Mesendoderm (in vitro differentiated cells): ENCODE measurements at regions not wholly inside any gene's neighbourhood (a gene's known extent, or its start where the extent isn't known, plus 50 kb on each side); places are given as distances from the start of the nearest gene placed in this dataset.
A peak's percentile ranks its signal among the peaks of the same experiment; 100 is the strongest.

Experiments
- DNase-seq: peaks from one replicate; pipeline ENCODE4 v3.0.0; 2013
- H2AK5ac ChIP-seq: 2 replicates; pipeline ENCODE4 v1.6.1; 2013; ENCODE audit warnings: low read length, inconsistent platforms
- H2BK120ac ChIP-seq: 2 replicates; pipeline ENCODE4 v1.6.1; 2013; ENCODE audit warnings: low read depth, mild to moderate bottlenecking, low read length, moderate library complexity, mixed read lengths
- H2BK15ac ChIP-seq: replicated peaks from 2 replicates; pipeline ENCODE4 v1.6.1; 2013; ENCODE audit warnings: low read depth, mild to moderate bottlenecking, moderate library complexity
- H2BK5ac ChIP-seq: 2 replicates; pipeline ENCODE4 v1.6.1; 2013; ENCODE audit warnings: low read length, inconsistent platforms
- H3K18ac ChIP-seq: 2 replicates; pipeline ENCODE4 v1.6.1; 2013; ENCODE audit warnings: mild to moderate bottlenecking, low read length, mixed read lengths
- H3K23ac ChIP-seq: one replicate; pipeline ENCODE4 v1.6.1; 2013; ENCODE audit warnings: low read length
- H3K27ac ChIP-seq: 2 replicates; pipeline ENCODE4 v1.5.1; 2013; ENCODE audit warnings: low read depth, mild to moderate bottlenecking, inconsistent platforms, low read length, moderate library complexity
- H3K27me3 ChIP-seq: 2 replicates; pipeline ENCODE4 v1.6.1; 2013; ENCODE audit warnings: low read length, control low read depth, mild to moderate bottlenecking, inconsistent platforms; ENCODE audit not compliant: insufficient read depth, poor library complexity
- H3K36me3 ChIP-seq: 2 replicates; pipeline ENCODE4 v1.6.1; 2013; ENCODE audit warnings: low read length, inconsistent platforms; ENCODE audit not compliant: control insufficient read depth, insufficient read depth
- H3K4ac ChIP-seq: one replicate; pipeline ENCODE4 v1.6.1; 2013; ENCODE audit warnings: low read depth, mild to moderate bottlenecking, low read length, moderate library complexity
- H3K4me1 ChIP-seq: 2 replicates; pipeline ENCODE4 v1.6.1; 2013; ENCODE audit warnings: low read depth, low read length, inconsistent platforms; ENCODE audit not compliant: control insufficient read depth
- H3K4me2 ChIP-seq: 2 replicates; pipeline ENCODE4 v1.6.1; 2013; ENCODE audit warnings: low read length
- H3K4me3 ChIP-seq: 2 replicates; pipeline ENCODE4 v1.5.1; 2013; ENCODE audit warnings: mild to moderate bottlenecking, low read length
- H3K56ac ChIP-seq: one replicate; pipeline ENCODE4 v1.6.1; 2013; ENCODE audit warnings: low read length
- H3K79me1 ChIP-seq: 2 replicates; pipeline ENCODE4 v1.6.1; 2013; ENCODE audit warnings: low read length, inconsistent platforms
- H3K79me2 ChIP-seq: 2 replicates; pipeline ENCODE4 v1.6.1; 2013; ENCODE audit warnings: mild to moderate bottlenecking, low read length; ENCODE audit not compliant: control insufficient read depth, insufficient read depth
- H3K9ac ChIP-seq: 2 replicates; pipeline ENCODE4 v1.6.1; 2013; ENCODE audit warnings: low read length, inconsistent platforms
- H4K5ac ChIP-seq: one replicate; pipeline ENCODE4 v1.6.1; 2013; ENCODE audit warnings: low read length
- H4K8ac ChIP-seq: one replicate; pipeline ENCODE4 v1.6.1; 2013; ENCODE audit warnings: low read depth, mild to moderate bottlenecking, control low read depth, low read length, moderate library complexity
- WGBS: extraction: QIAGEN DNeasy Blood & Tissue Kit; methylation state at CpG from one replicate; pipeline ENCODE4 v1.1.7; 2013; ENCODE audit warnings: low lambda C conversion rate, missing lambda C conversion rate; ENCODE audit not compliant: insufficient coverage; ENCODE audit errors: extremely low coverage; 5-methylcytosine and 5-hydroxymethylcytosine counted together

DNA sequence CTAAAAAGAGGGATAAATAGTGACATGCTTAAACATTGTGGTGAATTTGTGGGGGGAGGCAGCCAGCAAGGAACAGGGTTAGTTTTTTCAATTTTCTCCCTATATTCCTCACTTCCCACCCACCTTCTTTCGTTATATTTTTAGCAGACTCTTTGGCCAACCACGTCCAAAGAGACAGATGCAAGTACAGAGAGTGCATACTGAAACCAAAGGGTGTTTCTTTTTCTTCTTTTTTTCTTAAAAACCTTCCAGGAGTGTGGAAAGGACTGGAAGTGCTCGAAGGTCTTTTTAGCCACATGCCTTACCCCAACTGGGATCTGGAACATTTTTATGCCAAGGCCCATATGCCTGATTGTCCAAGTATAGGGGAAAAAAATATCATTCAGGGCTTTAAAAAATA, 59.0 kb downstream of the TNP1 start:
- Histone ChIP-seq H3K27me3 (no peaks in the 10 kb centered on the region), H4K5ac (no peak overlapping the region), H2BK5ac (no peak overlapping the region), H3K23ac (no peak overlapping the region), H3K18ac (no peak overlapping the region), H3K79me2 (no peaks in the 10 kb centered on the region), H2AK5ac (no peak overlapping the region), H3K9ac (no peak overlapping the region), H3K4me2 (no peak overlapping the region), H3K36me3 (no peaks in the 10 kb centered on the region), H4K8ac (no peak overlapping the region), H2BK15ac (no peak overlapping the region), H2BK120ac (no peak overlapping the region), H3K4me1 (no peaks in the 10 kb centered on the region), H3K79me1 (no peaks in the 10 kb centered on the region), H3K56ac (no peak overlapping the region), H3K27ac (no peak overlapping the region), H3K4me3 (no peak overlapping the region), H3K4ac (no peak overlapping the region)
- DNase-seq = no peak
- no CpG with 5 or more reads among the region's 3 CpGs for WGBS

DNA sequence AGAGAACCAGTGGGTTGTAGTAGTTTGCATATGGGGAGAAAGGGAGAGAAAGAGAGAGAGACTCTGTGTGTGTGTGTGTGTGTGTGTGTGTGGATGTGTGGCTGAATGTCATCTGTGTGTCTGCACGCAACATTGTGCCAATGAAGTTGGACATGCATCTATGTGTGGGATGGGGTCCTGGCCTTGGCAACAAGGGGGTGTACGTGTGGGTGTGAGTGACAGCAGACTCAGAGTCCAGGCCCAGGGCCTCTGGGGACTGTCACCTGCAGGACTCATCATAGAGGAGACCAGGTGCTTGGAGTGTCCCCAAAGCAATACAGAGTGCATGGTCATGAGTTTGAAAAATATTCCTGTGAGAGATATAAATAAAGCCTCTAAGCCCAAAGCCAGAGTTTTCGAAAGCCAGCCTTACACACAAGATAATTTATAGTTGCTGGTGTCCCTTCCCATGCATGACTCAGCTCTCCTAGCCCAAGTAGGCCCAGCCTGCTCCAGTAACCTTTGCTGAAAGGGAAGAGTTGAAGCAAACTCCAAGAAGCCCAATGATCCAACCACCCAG, 59.9 kb downstream of the TNP1 start:
- Histone ChIP-seq H3K36me3 (no peaks in the 10 kb centered on the region), H3K4me2 (no peak overlapping the region), H2AK5ac (no peak overlapping the region), H3K18ac (no peak overlapping the region), H3K79me2 (no peaks in the 10 kb centered on the region), H3K9ac (no peak overlapping the region), H2BK5ac (no peak overlapping the region), H3K4ac (no peak overlapping the region), H3K27me3 (no peaks in the 10 kb centered on the region), H3K4me3 (no peak overlapping the region), H3K23ac (no peak overlapping the region), H4K8ac (no peak overlapping the region), H3K4me1 (no peaks in the 10 kb centered on the region), H2BK15ac (no peak overlapping the region), H4K5ac (no peak overlapping the region), H3K27ac (no peak overlapping the region), H3K79me1 (no peaks in the 10 kb centered on the region), H3K56ac (no peak overlapping the region), H2BK120ac (no peak overlapping the region)
- no CpG with 5 or more reads among the region's 3 CpGs for WGBS
- no peak for DNase-seq

DNA sequence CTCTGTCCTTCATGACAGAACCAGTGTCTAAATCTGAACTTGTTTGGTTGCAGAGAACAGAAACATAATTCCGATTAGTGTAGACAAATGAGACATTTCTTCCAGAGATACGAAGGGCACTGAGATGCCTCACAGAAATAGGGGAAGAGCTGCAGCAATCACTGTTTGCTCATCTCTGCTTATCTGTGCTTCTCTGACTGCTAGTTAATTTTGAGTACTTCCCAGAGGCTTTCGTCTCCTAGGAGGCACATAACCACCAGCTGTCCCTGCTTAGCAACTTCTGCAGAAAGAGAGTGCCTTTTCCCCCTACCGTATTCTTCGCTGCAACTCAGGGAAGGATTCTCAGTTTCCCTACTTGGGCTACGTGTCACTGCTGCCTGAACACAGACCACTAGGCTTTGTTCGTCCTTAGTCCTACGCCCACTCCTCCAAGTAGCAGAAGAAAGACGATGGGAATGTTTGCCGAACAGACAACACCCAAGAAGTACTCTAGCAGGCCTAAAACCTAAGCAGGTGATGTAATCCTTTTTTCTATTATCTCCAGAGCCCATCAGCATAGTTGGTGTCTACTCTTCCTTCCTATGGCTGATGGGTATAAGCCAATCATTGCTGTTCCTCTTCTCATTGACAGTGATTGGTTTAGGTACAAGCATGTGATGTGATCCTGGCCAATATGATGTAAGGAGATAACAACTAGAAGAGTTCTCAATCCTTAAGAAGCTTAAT, 63.6 kb downstream of the TNP1 start:
- Histone ChIP-seq H3K27ac (no peak overlapping the region), H3K4me1 (no peaks in the 10 kb centered on the region), H3K4me3 (no peak overlapping the region), H4K5ac (no peak overlapping the region), H2BK15ac (no peak overlapping the region), H3K4me2 (no peak overlapping the region), H3K36me3 (no peaks in the 10 kb centered on the region), H2AK5ac (no peak overlapping the region), H3K56ac (no peak overlapping the region), H2BK120ac (no peak overlapping the region), H3K79me2 (no peaks in the 10 kb centered on the region), H3K4ac (no peak overlapping the region), H4K8ac (no peak overlapping the region), H2BK5ac (no peak overlapping the region), H3K23ac (no peak overlapping the region), H3K18ac (no peak overlapping the region), H3K9ac (no peak overlapping the region), H3K27me3 (no peaks in the 10 kb centered on the region), H3K79me1 (no peaks in the 10 kb centered on the region)
- WGBS = no CpG with 5 or more reads among the region's 10 CpGs
- peak; percentile 3 for DNase-seq

DNA sequence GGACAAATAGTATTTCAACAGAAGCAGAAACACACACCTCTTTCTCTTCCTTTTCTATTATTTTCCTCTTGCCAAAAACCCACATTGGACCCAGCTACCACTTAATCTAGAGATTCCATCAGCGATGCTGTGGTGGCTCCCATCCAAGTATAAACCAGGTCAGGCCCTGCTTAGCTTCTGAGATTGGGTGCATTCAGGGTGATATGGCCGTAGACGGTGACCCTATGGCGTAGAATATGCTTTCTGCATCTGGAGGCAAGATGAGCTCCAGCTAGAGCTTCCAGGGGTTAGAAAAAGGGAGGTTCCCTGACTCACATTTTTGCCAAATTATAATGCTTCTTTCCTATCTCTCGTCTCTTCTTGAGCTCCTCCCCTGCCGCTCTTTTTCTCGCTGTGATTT, 66.5 kb downstream of the TNP1 start:
- Histone ChIP-seq H3K4me1 (no peaks in the 10 kb centered on the region), H2BK5ac (no peak overlapping the region), H3K79me2 (no peaks in the 10 kb centered on the region), H3K79me1 (no peaks in the 10 kb centered on the region), H3K27me3 (no peaks in the 10 kb centered on the region), H4K5ac (no peak overlapping the region), H3K23ac (no peak overlapping the region), H3K18ac (no peak overlapping the region), H3K36me3 (no peaks in the 10 kb centered on the region), H3K4me2 (no peak overlapping the region), H2AK5ac (no peak overlapping the region), H3K4me3 (no peak overlapping the region), H3K9ac (no peak overlapping the region), H3K4ac (no peak overlapping the region), H2BK15ac (no peak overlapping the region), H3K56ac (no peak overlapping the region), H3K27ac (no peak overlapping the region), H2BK120ac (no peak overlapping the region), H4K8ac (no peak overlapping the region)
- no CpG with 5 or more reads among the region's 7 CpGs for WGBS
- DNase-seq = no peak

DNA sequence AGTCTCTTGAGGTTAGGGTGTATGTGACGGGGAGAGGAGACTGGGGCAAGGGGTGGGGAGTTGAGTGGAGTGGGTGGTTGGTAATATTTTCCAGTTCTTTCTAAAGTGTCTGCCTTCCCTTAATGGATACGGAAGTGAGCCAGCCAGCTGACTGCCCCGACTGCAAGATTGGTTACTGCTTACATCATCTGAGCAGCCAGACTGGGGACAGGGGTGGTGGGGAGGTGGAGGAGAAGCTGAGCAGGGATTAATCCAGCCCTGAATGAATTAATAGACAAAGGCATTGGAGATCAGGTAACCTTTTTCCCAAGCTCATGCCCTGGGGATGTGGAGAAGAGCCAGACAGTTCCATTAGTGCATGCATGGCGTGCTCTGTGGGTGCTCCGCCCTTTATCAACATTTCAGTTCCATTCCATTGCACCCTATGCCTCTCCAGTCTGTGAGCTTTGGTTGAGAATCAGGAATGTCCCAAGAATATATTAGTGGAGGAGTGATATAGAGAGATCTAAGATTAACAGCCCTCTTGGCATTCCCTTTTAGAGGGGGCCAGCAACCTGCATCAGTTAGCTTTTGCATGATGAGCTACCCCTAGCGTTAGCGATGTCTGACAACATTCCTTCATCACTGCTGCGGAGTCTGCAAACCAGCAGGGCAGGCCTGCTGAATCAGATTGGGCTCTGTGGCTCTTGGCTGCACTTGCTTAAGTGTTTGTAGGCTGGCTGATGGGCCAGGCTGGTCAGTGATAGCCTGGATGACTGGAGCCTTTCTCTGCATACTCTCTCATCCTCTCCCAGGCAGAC, 67.4 kb downstream of the TNP1 start:
- Histone ChIP-seq H3K4me3 (no peak overlapping the region), H3K79me2 (no peaks in the 10 kb centered on the region), H3K4ac (peak overlapping the region; percentile 70), H3K18ac (no peak overlapping the region), H4K8ac (no peak overlapping the region), H2BK5ac (no peak overlapping the region), H3K56ac (no peak overlapping the region), H2BK120ac (no peak overlapping the region), H3K79me1 (no peaks in the 10 kb centered on the region), H3K9ac (no peak overlapping the region), H3K36me3 (no peaks in the 10 kb centered on the region), H2AK5ac (no peak overlapping the region), H3K4me2 (no peak overlapping the region), H3K4me1 (no peaks in the 10 kb centered on the region), H3K27ac (no peak overlapping the region), H2BK15ac (no peak overlapping the region), H3K23ac (no peak overlapping the region), H4K5ac (no peak overlapping the region), H3K27me3 (no peaks in the 10 kb centered on the region)
- DNase-seq = peak; percentile 86
- WGBS = no CpG with 5 or more reads among the region's 8 CpGs
